HG03045 (cell line): ENCODE measurements at regions not wholly inside any gene's neighbourhood (a gene's known extent, or its start where the extent isn't known, plus 50 kb on each side); places are given as distances from the start of the nearest gene placed in this dataset.
"Not testable (repeated sequence)": the region's sequence is repeated elsewhere in the genome, so short reads cannot be mapped to it uniquely, and the experiment has no call there.

Experiments used
- ATAC-seq: cut with Tn5 transposase; IDR thresholded peaks from one replicate; pipeline ENCODE4 v1.9.1; 2021; ENCODE audit warnings: mild to moderate bottlenecking, moderate library complexity; ENCODE audit not compliant: unreplicated experiment

DNA sequence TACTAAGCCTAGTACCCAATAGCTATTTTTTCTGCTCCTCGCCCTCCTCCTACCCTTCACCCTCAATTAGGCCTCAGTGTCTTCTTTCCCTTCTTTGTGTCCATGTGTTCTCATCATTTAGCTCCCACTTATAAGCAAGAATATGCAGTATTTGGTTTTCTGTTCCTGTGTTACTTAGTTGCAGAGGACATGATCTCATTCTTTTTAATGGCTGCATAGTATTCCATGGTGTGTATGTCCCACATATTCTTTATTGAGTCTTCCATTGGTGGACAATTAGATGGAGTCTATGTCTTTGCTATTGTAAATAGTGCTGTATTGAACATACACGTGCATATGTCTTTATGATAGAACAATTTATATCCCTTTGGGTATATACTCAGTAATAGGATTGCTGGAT is 106.9 kb upstream of the NR5A2 start:
- ATAC-seq: no peak

DNA sequence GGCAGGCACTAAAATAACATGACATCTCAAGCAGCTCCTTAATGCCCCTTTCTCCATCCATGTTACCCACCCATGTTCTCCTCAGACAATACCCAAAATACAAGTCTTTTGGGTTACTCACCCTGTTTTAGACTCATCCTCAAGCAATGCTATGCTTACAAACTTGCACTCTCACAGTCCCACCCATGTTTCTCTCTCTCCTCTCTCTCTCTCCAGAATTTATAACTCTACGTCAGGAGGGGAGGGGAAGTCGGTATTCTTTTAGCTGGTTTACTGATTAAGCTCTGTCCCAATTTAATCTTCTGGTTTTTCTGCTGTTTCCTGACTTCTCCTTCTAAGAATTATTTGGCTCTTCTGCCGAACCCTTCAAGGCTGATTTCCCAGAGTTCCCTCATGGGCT is 98.0 kb upstream of the NR5A2 start:
- no peak for ATAC-seq

DNA sequence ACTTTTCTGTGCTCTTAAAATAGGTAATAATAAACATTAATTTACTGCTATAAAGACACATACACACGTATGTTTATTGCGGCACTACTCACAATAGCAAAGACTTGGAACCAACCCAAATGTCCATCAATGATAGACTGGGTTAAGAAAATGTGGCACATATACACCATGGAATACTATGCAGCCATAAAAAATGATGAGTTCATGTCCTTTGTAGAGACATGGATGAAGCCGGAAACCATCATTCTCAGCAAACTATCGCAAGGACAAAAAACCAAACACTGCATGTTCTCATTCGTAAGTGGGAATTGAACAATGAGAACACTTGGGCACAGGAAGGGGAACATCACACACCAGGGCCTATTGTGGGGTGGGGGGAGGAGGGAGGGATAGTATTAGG is 97.4 kb upstream of the NR5A2 start:
- ATAC-seq: not testable (repeated sequence)

DNA sequence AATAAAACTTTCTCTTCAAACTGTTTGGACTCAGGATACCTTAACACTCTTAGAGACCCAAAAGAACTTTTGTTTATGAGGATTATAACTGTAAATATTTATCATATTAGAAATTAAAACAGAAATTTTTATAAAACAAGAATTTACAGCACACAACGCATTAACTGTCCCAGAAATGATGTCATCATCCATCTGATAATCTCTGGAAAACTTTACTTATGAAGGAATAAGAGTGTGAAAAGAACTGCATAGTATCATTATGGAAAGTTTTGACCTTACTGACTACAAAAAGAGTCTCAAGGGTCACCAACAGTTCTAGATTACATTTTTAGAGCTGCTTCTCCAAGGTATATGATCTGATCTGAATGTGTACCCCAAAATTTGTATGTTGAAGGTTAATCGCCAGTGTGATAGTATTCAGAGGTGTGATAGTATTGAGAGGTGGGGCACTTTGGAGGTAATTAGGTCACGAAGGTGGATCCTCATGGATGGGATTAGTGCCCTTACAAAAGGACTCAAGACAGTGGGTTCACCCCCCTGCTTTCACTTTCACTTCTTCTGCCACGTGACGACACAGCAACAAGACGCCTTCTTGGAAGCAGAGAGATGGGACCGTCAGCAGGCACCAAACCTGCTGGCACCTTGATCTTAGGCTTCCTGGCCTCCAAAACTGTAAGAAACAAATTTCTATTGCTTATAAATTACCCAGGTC is 95.7 kb upstream of the NR5A2 start:
- ATAC-seq: no peak

DNA sequence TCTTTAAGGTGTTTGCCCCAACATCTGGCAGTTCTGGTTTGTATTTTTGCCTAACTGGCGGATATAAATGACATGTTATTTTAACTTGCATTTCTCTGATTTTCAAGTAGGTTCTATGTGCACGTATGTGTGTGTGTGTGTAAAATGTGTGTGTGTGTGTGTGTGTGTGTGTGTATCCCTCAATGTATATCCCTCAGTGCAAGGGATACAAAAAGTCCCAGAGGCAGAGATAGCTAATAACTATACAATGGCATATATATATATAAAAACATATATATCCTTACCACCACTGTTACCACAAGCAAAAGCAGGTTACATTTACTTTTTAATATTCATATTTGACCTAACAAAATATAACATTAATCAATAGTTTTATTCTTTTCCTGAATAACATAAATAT is 95.0 kb upstream of the NR5A2 start:
- no peak for ATAC-seq

DNA sequence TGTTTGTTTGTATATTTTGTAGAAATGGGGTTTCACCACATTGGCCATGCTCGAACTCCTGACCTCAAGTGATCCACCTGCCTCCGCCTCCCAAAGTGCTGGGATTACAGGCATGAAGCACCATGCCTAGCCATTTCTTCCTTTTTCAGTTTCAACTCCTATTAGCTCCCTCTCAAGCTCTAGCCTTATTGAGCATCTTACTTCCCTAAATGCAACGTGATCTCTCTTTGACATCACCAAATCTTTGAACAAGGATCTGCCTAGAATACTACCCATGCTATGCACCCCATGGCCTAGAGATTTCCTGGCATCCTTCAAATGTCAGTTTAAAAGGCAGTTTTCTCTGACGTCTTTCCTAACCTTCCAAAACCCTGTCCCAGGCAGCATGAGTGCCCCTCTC is 91.1 kb upstream of the NR5A2 start:
- ATAC-seq: no peak

DNA sequence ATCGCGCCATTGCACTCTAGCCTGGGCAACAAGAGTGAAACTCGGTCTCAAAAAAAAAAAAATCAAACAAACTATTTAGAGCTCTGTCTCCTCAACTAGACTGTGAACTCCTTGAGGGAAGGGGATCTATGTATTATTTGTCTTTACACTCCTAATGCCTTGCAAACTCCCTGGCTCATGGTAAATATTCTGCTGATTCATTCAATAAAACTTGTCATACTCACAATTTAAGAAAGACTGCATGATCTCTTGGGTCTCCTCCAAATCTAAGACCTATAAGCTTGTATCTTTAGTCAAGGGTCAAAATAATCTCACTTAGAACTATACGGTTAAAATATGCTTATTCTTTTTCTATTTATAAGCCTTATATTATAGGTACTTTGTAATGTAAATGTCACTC is 90.3 kb upstream of the NR5A2 start:
- no peak for ATAC-seq

DNA sequence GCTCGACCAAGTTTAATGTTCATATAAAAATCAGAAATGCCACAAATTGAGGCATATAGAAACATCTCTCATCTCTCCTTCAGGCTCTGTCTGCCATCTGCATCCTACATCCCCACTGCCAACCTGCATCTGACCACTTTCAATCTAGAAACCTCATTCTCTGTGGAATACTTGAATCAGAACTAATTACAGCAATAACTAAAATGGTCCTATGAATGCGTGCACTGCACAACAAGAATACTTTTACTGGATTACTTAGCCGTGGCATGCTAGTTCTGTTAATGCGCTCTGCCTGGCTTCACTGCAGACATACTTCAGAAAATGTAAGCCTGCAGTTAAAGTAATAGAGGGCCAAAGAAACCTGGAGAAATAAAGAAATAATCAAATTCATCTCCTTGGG is 89.8 kb upstream of the NR5A2 start:
- ATAC-seq: no peak

DNA sequence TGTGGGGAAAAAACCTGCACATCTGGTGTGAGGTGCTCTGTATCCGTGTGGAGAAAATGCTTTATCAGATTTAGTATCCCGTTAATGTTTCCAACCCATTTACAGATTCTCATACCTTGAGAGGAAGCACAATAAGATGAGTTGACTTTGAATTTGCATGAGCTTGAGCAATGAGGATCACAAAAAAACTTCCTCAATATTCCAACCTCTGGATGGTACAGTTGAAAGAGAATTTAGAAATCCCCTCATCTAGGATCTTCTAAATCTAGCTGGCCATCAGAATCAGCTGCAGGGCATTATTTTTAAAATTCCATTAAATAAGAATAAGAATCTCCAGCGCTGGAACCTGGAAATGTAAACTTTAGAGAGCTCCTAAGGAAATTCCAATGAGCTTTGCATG is 82.5 kb upstream of the NR5A2 start:
- ATAC-seq: no peak

DNA sequence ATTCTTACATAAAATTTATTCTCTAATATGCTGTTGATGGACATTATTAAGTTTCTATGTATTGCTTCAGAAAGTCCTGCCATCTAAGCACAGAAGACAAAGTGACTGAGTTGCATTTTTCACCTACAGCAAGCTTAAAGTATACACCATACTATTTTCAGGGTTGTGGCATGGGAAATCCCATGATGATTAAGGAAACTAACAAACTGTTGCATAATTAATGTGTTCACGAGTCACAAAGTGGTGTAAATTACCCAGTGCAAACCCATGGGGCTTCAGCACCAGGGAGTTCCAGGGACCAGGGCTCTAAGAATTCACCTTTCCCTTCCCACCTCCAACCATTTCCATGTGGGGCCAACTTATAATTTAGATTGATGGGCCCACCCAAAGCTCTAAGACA is 81.9 kb upstream of the NR5A2 start:
- no peak for ATAC-seq

DNA sequence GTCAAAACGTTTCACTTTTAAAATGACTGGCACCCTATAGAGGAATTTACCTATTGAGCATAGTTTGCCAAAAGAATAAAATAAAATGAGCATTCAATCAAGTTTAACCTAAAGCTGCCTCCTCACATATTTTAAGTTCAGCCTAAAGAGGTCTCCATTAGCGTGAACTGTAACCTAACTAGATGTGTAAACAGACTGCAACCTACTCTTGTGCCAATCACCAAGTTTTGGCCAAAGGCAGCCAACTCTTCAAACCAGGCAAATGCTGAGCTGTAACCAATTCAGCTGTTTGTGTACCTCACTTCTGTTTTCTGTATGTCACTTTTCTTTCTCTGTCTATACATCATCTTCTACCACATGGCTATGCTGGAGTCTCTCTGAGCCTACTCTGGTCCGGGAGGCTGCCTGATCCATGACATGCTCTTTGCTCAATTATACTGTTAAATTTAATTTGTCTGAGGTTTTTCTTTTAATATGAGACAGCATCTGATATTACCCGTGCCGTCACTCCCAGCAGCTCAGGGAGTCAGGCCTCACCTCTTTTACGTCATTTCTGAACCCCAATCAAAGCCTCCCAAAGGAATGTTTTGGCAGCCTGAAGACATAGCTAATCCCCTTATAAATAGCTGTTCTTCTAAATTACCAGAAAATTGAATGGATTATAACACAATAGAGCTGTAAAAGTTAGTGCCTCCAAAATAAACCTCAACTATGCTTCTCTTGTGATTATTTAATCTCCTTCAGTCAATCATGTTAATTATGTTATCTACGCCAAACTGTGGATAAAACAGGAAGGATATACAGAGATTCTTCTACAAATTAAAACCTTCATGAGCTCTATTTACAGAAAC is 81.0 kb upstream of the NR5A2 start:
- no peak for ATAC-seq

DNA sequence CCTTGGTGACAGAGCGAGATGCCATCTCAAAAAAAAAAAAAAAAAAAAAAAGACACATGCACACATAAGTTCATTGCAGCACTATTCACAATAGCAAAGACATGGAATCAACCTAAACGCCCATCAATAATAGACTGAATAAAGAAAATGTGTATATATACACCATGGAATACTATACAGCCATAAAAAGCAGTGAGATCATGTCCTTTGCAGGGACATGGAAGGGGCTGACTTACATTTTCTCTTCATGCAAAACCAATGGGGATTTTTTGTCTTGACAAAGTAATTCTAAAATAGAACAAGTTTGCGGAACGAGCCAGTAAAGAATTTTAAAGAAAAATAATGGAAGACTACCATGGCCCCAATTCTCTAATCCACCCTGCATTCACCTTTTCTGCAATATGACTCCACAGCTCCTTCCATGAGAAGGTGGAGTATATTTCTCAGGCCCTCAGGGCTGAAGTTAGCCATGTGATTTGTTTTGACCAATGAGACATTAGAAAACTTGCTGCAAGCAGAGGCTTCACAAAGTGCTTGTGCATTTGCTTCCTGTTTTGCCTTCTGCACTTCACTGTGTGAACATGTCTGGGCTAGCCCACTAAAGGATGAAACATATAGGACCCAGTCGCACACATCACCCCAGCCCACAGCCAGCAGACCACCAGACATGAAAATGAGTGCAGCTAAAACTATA is 78.8 kb upstream of the NR5A2 start:
- no peak for ATAC-seq

DNA sequence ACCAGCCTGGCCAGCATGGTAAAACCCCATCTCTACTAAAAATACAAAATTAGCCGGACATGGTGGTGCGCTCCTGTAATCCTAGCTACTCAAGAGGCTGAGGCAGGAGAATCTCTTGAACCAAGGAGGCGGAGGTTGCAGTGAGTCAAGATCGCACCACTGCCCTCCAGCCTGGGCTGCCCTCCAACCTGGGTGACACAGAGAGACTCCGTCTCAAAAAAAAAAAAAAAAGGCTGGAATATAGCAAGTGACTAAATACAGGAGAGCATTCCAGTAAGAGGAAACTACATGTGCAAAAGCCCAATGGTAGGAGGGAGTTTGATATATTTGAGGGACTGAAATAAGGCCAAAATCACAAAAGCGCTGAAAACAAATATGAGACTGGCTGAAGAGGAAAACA is 76.5 kb upstream of the NR5A2 start:
- ATAC-seq: not testable (repeated sequence)

DNA sequence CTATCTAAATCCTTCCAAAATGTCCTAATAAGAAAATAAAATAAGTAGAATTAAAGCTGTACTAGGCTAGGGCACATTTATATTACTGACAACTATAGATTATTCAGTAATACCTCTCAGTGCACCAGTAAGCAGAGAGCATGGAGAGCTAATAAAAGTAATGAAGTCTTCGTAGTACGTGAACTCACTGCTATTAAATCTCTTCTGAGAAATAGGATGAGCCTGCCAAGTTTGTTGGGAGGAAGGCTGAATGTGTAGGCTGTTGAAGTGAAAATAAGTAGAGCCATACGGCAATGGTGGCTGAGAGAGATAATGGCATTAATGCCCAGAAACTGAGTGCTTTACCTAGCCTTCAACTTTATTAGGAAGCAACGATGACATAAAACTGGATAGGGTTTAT is 73.9 kb upstream of the NR5A2 start:
- ATAC-seq: no peak

DNA sequence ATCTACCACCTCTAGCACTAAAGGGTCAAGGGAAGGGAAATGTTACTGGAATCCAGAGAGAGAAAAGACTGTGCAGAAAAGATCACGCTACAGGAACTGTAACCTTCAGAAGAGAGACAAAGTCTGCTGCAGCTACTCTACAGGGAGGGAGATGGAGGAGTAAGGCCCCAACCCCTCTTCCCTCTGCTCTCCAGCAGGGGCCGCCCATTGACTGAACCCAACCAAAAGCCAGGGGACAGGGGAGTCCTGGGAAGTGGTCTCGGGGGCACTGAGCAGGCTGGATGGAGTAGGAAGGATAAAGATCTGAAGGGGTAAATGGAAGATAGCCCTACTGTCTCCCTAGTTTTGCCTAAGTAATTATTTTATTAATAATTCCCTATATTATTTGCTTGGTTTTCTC is 72.8 kb upstream of the NR5A2 start:
- ATAC-seq: no peak

DNA sequence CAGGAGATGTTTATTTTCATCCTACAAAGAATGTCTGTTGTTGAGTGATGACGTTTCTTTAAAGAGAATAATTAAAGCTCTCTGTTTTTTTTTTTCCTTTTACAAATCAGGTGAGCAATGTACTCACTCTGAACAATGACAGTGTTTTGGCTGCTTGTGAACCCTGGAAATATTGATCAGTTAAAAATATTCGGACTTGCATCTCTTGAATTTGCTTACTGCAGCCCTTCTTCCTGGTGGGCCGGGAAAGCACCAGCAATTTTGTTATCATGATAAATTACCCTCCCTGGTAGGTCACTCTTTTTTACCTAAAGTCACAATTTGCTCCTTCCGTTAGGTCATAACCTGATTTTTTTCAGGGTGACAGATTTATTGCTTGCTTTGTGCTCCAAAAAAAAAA is 72.3 kb upstream of the NR5A2 start:
- ATAC-seq: no peak

DNA sequence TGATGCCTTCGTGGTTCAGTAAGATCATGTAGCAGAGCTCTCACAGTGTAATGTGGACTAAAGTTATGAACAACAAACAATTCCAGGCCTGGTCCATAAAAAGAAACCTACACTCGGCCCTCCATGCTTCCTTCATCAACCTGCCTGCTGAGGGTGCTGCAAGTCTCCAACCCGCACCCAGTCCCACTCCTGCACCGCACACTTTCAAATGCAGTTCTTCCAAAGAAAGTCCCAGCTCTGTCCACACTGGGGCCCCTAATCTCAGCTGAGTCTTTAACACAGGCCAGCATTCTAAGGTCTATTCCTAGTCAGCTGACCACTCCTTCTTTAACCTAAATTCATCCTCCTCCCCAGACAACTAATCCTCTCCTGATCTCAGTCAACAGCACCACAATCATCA is 71.5 kb upstream of the NR5A2 start:
- ATAC-seq: no peak

DNA sequence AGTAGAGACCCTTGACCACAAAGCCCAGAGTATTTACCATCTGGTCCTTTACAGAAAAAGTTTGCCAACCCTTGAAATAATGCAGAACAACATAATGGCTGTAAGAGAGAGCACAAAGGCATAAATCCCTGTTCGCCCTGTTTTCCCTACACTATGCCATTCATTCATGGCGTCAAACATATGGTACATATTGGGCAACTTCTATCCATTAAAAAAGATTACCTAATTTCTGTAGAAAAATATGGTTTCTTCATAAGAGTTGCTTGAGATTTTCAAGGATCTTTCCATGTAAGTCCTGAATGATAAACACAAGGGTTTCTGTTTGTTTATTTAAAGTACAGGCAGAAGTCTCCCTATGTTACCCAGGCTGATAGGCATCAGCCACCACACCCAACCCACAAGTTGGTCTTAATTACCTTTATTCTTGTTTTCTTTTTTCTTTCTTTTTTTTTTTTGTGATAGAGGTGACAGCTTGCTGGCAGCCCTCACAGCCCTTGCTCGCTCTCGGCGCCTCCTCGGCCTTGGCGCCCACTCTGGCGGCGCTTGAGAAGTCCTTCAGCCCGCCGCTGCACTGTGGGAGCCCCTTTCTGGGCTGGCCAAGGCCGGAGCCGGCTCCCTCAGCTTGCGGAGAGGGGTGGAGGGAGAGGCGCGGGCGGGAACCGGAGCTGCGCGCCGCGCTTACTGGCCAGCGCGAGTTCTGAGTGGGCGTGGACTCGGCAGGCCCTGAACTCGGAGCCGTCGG is 68.3 kb upstream of the NR5A2 start:
- ATAC-seq: no peak

DNA sequence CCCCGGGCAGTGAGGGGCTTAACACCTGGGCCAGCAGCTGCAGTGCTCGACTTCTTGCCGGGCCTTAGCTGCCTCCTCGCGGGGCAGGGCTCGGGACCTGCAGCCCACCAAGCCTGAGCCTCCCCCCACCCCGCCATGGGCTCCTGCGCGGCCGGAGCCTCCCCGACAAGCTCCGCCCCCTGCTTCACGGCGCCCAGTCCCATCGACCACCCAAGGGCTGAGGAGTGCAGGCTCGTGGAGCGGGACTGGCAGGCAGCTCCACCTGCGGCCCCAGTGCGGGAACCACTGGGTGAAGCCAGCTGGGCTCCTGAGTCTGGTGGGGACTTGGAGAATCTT is 67.8 kb upstream of the NR5A2 start:
- no peak for ATAC-seq

DNA sequence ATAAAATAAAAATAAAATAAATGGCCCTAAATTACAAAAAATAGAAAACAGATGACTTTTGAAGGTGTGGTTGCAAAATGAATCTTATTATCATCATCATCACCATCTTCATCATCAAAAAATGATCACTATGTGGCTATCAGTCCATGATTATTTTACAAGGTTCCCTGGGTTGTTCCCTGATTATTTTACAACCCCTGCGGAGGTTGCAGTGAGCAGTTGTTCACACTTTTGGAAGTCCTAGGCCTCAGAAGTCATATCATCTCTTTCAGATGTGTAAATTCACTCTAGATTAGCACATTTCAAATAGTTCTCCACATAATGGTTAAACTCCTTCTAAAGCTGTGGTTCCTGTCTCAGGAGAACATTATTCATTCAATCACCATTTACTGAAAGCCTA is 57.4 kb upstream of the NR5A2 start:
- no peak for ATAC-seq

DNA sequence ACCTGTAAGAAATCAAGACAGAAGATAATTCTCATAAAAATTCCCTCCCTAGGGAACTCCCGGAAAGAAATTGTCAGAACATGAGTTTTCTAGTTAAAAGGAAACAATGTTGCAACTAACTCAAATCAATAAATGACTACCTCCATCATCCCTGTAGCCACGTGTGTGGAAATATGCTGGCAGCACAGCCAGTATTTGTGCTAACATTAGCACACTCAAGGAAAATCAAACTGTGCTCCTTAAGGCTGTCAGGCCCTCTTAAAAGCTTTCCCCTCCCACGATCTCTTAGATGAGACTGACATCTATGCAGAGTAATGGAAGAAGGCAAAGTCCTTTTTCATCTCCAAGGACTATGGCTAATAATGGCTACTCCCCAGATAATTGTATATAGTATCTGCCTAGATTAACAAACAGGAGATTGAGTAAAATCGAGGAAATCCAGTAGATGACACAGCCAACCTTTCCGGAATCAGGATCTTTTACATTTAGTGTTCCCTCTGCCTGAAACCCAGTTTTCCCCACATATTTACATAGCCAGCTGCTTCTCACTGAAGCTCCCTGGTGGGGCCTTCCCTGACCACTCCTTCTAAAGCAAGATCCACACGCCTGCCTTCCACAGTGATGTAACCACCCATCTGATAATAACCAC is 50.9 kb upstream of the NR5A2 start:
- ATAC-seq: no peak
